ENCODE measurements at regions not wholly inside any gene's neighbourhood (a gene's known extent, or its start where the extent isn't known, plus 50 kb on each side); places are given as distances from the start of the nearest gene placed in this dataset.
"Not testable (repeated sequence)": the region's sequence is repeated elsewhere in the genome, so short reads cannot be mapped to it uniquely, and the experiment has no call there.

DNA sequence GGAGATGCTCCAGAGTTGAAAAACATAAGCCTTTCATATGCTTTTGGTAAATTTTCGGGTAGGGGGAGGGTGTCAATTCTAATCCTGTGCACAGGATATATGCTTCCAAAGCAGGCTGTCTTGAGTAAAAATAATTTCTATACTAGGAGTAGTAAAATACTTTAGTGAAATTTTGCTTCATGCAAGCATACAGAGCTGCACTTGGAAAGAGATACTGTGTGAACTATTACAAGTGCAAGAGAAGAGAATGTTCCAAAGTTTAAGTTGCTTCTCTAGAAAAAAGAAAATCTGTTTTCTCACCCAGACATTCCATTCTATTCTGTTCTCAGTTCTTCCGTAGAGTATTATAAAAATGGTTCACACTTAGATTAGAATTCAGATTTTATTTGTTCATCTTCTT, 324.6 kb upstream of the AADAT start:
- no peak for DNase-seq (ENCODE audit: low spot score)

DNA sequence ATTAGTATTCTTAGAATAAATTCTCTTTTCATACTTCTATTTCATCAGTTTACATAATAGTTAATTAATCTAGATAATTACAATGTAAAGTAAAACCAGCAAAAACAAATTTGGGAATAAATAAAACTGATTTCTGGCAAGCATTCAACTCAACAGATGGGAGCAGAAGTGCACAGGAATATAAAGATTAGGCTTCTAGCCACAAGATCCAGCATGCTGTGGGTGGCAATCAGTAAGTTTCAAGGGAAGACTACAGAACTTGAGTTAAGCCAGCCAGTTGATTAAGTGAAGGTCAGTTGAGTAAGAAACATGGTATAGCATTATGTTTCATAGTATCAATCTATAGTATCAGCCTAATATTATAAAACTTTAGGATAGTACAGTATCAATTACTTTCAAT, 324.2 kb upstream of the AADAT start:
- DNase-seq (ENCODE audit: low spot score), result peak; percentile 30

DNA sequence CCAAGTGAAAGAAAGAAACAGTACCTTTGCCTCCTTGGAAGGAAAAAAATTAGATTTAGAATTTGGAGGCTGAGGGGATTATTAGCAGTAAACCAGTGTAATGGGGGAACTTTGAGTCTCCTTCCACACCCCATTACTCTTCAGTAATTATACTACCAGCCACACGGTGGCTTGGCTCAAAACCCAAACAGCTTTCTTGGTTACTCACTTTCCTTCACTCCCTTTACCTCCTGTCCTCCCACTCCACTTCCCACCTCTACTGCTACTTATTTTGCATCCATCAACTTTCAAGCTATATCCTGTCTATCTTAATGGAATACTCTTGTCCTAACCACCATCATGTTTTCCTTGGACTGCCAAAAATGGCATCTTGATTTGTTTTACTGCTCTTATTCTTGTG, 310.6 kb upstream of the AADAT start:
- peak; percentile 28 for DNase-seq (ENCODE audit: low spot score)

DNA sequence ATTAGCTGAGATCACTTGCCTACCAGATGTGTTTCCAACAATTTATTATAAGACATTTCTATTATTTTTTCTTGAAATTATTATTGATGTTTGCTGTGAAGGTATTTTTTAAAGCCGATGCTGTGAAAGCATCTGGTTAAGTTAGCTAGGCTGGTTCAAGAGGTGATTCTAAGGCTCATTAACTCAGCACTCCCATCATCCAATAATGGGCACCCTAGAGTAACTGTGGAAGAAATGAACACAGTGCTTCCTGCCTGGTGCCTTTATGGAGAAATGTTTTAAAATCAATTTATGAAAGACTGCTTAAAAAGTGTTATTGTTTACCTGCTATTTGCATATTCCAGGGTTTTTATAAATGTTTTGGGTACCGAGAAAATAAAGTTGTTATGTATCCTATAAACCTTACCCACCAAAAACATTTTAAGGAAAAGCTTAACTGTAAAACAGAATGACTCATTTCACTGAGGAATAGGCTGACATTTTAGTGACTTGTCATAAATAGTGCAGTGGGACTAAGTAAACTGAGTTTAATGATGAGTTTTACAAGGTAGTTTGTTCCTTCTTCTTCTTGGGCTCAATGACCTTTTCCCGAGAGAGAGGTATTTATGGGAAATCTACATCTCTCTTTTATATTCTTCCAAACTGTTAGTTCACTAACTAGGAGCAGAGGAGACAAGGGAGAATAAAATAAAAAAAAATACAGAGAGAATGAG, 310.0 kb upstream of the AADAT start:
- no peak for DNase-seq (ENCODE audit: low spot score)

DNA sequence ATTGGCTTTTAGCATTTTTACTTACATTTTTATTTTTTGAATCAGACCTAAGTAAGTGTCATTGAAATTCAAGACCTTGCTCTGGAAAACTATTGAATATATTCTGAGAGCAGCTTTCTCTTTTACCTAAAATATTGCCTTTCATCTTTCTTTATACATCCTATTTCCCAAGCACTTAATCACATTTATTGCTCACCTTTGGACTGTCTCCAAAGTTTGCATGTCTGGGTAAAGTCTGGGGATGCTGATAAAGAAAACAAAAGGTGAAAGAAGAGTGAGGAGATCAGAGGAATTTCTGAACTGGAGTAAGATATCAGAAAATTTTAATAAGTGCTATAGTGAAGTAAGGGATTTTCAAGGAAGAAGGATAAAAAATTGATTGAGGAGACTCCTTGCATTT, 308.5 kb upstream of the AADAT start:
- DNase-seq (ENCODE audit: low spot score), result no peak

DNA sequence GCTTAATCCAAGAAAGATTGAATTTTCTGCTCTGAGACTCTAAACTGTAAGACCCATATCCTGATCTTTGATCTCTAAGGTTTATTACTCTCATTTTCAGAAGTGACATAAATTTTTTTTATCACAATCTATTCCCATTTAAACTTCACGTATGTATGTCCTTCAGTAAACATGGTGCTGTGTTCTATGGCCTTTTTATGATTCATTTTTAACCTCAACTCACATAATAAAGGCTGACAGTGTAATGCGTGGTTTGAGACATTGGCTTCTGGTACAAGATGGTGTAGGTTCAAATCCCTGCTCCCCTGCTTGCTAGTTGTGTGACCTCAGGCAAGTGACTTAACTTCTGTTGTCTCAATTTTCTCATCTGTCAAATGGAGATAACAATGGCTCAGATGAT, 306.0 kb upstream of the AADAT start:
- DNase-seq (ENCODE audit: low spot score), result no peak

DNA sequence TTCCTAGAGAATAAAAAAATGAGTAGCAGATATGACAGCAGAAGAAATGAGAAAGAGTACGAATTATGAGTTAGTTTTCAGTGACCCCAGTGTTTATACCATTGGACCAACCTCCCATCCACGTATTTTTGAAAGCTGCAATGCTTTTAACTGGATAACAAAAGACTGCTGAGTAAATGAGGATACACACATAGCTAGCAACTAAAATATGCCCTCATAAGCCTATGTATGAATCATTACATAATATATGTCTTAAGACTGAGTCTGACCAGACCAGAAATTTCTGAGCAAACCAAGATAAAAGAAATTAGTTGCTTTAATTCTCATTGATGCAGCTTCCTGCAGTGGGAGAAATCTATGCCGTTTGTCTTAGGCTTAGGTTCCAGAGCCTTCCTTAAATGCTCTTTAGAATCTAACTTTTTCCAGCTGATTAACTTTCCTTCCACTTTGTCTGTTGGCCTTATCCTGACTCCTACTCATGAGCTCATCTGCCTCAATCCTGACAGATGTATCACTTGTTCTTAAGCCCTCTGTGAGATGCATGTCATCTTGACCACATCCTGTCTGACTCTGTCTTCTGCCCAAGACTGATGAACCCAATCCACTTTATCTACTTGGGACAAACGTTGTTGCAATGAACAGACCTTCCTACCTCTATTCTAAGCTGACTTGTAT, 301.4 kb upstream of the AADAT start:
- no peak for DNase-seq (ENCODE audit: low spot score)

DNA sequence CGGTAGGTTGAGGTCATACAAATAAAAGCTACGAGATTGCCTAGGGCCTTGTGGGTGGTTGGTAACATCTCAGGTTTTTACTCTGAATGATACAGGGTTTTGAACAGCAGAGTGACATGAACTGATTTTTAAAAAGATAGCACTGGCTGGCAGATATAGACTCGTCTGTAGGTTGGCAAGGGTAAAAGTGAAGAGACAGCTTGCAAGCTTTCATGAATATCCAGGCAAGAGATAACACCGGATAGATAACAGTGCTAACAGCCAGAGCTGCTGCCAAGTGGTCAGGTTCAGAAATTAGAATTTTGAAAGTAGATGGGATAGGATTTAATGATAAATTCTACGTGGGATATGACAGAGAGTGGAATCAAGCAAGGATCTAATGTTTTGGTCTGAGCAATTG, 299.7 kb upstream of the AADAT start:
- DNase-seq (ENCODE audit: low spot score), result no peak

DNA sequence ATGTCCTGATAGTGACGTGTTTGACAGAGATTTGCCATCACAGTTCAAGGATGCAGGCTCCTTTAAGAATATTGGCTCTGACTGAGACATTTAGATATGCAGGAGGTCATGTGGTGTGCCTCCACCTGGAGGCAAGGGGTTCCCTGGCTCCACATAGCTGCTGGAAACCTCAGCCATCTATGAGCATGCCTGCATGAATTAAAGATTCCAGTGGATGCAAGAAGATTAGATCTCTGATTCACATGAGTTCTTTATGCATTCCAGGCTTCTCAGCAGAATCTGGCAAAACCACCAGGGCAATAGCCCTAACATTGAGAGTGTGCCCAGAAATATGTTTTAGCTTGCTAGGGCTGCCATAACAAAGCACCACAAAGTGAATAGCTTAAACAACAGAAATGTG, 298.5 kb upstream of the AADAT start:
- DNase-seq (ENCODE audit: low spot score), result no peak

DNA sequence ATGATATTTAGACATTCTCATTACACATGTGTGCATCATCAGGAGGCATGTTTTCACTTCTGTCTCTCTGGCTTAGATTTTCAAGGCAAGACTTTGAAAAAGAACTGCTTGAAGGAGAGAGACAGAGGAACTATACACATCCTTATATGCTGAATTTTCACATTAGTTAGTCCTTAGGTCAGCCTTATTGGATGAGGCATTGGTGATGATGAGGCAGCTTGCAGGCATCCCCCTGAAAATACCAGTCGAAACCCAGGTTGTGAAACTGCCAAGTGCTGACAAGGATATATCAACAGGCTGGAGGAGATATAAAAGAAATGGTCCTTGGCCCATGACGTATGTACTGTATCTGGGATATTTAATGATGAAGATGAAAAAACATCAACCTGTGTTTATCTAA, 297.2 kb upstream of the AADAT start:
- no peak for DNase-seq (ENCODE audit: low spot score)

DNA sequence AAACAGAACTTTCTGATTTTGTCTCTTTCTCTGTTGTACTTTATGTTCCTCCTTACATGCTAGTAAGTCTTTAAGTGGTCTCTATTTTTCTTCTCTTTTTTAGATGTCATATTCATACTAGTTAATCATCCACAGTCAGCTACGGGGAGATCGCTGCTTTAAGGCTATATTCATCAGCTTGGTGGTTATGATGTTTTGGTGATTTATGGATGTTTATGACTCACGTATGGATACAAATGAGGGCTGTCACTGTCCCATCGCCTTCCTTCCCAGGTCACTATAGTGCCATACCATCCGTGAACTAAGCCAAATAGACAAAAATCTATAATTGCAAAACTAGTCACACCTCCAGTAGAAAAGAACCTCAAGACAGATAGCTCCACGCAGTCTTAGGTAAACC, 296.8 kb upstream of the AADAT start:
- no peak for DNase-seq (ENCODE audit: low spot score)

DNA sequence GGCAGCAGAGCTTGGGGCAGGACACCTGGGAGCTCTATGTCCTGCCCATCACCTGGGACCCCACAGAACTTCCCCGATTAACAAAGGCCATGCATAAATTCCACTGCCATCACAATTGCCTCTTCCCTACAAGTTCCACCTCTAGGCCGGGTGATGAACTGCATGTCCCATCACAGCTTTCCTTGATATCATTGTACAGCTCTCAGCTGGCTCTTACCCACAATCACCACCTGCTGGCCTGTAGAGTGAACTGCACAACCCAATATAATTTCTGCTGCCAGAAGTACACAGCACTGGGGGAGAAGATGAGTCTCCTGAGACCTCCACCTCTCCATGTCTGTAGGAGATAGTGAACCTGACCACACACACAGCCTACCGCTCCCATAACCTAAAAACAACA, 285.0 kb upstream of the AADAT start:
- peak; percentile 47 for DNase-seq (ENCODE audit: low spot score)

DNA sequence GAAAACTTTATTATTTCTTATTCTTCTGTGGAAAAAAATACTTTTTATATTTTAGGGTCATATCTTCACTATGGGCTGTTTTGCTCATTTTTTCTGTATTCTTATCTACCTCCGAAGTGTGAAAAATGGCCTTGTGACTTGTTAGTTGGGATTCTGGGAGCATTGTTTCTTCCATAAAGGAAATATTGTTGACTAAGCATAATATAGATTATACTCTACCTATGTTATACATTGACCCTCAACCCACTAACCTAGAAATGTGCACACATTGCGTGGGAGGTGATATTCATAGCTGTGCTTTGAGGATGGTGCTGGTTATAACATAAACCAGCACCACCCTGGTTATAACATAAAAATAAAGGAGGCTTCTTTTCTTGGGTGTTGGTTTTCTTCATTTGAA, 259.2 kb upstream of the AADAT start:
- DNase-seq (ENCODE audit: low spot score), result no peak

DNA sequence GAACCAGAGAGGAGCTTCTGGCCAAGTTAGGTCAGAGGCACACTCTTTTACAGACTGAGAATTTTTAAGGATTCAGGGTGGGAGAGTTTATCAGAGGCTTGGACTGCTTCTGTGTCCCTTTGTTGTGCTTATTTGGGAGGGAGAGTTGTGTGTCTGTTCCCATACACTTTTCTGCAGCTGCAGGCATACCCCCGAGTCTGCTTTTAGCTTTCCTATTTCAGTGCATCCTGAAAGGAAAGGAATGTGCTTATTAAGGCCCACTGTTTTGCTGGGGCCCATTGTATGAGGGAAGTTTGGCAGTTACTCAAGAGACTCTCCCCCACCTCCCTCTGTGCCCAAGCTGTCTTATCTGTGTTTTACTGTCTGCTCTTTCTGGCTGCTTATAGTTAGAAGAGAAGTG, 257.4 kb upstream of the AADAT start:
- DNase-seq (ENCODE audit: low spot score), result not testable (repeated sequence)

DNA sequence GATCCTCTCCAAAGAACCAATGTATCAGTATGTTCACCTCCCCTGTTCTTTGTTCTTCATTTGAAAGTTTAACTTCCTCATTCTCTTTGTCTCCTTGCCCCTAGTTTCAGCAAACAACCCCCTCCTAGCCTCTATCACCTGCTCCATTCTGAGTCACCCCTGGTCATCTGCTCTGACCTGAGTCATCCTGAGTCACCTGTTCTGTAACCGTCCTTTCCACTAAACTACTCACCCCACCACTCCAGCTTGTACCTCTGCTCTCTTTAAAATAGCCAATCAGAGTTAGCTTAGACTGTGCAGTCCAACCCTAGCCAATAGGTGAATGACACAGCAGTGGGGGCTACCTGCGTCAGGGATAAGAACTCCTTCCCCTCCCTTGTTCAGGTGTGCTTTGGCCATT, 249.8 kb upstream of the AADAT start:
- DNase-seq (ENCODE audit: low spot score), result no peak

DNA sequence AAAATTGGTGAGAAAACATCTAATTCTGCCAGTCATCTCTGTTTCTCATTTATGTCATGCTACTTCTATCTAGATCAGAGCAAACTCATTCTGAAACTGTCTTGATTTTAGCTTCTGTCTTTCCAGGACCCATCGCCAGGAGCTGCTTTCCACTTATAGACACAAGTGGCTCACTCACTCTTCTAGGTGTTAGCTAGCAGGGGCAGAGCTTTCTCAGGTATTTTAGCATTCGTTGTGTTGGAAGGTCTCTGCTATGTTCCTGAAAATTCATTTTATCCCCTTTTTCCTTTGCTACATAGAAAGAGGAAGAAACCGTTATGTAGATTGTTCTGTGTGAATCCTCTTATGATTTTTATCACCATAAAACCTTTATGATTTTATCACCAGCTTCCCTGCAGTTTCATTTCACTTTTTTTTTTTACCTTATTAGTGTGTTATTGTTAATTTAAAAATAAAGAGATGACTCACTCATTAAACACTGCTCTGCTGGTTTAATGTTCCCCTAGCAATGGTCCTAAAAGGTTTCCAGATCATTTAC, 246.6 kb upstream of the AADAT start:
- DNase-seq (ENCODE audit: low spot score), result no peak

DNA sequence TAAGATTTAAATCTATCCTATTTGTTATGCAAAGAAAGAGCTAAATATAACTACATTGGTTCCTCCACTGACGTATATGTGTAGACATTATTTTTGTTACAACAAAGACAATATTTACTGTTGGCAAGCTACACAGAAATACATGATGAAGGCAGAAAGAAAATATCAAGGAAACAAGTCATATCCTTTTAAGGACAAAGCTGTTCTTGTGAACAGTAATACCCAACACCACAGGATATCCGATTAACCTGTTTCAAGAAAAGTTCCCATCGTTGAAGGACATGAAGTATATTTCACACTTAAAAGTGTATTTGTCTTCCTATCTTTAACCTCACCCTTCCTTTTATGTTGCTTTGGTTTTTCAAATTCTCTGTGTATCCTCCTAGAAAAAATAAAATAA, 235.8 kb upstream of the AADAT start:
- no peak for DNase-seq (ENCODE audit: low spot score)

DNA sequence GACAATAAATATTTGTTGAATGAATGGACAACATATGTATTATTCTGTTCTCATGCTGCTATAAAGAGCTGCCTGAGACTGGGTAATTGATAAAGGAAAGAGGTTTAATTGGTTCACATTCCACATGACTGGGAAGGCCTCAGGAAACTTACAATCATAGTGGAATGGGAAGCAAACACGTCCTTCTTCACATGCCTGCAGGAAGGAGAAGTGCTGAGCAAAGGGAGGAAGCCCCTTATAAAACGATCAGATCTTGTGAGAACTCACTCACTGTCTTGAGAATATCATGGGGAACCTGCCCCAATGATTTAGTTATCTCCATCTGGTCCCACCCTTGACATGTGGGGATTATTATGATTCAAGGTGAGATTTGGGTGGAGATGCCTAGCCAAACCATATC, 233.9 kb upstream of the AADAT start:
- no peak for DNase-seq (ENCODE audit: low spot score)

DNA sequence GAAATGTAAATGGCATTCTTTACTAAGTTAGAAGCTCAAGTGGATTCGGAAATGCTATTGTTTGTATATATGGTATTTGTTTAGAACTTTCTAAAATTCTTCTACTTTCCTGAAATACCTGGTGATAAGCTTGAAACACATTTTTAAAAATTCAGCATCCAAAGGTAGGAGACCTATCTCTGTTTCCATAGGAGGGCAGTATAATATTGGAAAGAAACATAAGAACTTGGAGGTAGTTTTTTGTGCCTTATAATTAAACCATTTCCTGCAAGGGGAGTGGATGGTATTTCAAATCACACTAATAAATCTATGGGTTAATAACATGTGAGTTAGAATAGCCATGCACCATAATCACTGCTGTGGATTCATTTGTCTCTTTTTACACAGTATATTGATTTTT, 217.4 kb upstream of the AADAT start:
- DNase-seq (ENCODE audit: low spot score), result no peak

DNA sequence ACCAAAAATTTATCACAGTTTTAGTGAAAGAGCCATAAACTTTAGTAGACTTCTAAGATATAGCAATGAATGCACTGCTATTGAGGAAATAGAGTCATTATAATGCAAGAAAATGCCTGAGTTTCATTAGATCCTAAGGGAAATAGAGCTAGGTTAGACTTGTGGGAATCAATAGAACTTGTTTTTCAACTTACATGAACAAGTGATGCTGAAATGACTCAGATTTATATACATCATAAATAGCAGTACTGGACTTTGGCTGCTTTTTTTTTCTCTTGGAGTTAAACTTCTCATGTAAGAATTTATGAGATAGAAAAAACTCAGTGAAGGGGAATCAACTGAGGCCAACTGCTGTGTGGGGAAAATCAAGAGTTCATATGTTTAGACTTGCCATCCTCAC, 216.5 kb upstream of the AADAT start:
- no peak for DNase-seq (ENCODE audit: low spot score)

DNA sequence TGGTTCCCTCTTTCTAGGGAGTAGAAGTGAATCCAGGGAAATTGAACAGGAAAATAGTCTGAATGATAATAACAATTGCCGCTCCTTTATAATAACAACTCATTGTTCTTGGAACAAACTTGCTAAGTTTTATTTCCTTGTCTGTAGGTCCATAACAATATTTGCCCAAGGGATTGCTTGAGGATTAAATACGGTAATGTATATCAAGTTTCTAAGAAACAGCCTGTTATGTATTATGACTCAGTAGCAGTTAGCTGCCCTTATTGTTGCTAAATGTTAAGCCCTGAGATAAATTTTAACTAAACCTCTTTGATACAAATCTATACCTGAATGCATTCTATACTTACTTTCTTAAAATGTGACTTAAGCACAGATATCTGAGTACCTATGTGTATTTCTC, 215.9 kb upstream of the AADAT start:
- no peak for DNase-seq (ENCODE audit: low spot score)

DNA sequence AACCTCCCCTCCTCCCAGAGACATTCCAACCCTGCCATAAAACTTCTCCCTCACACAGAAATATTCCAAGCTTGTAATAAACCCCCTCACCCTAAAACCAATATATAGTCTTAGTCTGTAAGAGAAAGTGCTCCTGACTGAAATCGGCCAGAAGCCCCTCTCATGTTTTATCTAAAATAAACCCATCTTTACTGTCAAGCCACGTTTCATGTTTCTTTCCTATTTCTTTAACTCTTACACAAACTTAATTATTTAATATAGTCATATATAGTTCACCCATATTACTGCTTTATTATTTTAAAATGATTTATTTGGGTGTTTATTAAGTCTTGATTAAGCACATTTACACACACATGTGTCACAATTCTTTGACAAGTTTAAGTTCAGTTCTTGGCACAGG, 191.3 kb upstream of the AADAT start:
- no peak for DNase-seq (ENCODE audit: low spot score)

DNA sequence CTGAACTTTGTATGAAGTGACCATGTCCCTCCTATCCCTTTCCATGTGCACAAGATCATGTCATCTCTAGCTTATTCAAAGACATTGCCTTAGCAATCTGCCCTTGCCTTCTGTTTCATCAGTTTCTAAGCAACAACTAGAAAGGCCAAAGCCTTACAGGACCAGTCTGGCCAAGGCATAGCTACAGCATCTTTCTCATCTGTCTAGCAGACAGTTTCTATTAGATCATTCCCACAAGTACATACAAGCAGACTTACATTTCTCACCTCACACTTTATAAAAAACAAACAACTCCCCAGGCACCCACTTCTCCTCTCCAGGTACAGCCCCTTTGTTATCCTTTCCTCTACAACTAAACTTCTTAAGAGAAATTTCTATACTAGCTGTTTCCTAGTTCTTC, 188.7 kb upstream of the AADAT start:
- no peak for DNase-seq (ENCODE audit: low spot score)

DNA sequence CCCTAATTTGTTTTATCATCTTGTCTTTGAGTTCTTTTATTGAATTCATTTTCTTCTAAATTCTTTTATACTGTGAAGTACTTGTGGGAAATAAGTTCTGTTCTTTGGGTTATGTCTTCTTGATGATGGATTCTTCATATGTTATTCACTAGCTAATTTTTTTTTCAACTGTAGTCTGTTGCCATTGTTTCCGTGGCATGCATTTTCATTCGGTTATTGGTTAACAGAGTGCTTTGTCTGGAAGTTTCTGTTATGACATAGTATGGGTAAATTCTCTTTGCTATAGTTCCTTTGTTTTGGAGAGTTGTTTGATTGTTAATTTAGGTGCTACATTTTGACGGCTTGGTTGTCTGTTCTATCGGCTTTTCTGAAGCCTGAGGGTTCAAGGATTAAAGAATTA, 184.9 kb upstream of the AADAT start:
- DNase-seq (ENCODE audit: low spot score), result no peak
